Colonic mucosa (tissue), 4 donors: ENCODE measurements at regions not wholly inside any gene's neighbourhood (a gene's known extent, or its start where the extent isn't known, plus 50 kb on each side); places are given as distances from the start of the nearest gene placed in this dataset.

Experiments
- DNase-seq: peaks from one replicate; pipeline ENCODE4 v3.0.0-alpha.2; 2020
- H3K27ac ChIP-seq: fragments of 200-600 bp; one replicate; pipeline ENCODE4 v1.8.0; 2021
- H3K27me3 ChIP-seq: fragments of 200-600 bp; one replicate; pipeline ENCODE4 v1.8.0; 2021
- H3K36me3 ChIP-seq: fragments of 200-600 bp; one replicate; pipeline ENCODE4 v1.8.0; 2021
- H3K4me1 ChIP-seq: fragments of 200-600 bp; one replicate; pipeline ENCODE4 v1.8.0; 2021; ENCODE audit warnings: mild to moderate bottlenecking
- H3K4me3 ChIP-seq: fragments of 200-600 bp; one replicate; pipeline ENCODE4 v1.8.0; 2021
- H3K9ac ChIP-seq, 2 donors: one replicate each; pipeline ENCODE4 v1.7.0; 2013; ENCODE audit warnings: control low read depth in 2 of 2, low read depth in 2 of 2, low read length in 2 of 2
- H3K9me3 ChIP-seq: fragments of 200-600 bp; one replicate; pipeline ENCODE4 v1.8.0; 2021
- CTCF ChIP-seq: fragments of 200-600 bp; IDR thresholded peaks from one replicate; pipeline ENCODE4 v1.8.0; 2022; ENCODE audit warnings: antibody characterized with exemption, mild to moderate bottlenecking
- intact Hi-C: fragments of 100-400 bp; cut with DNase I; formaldehyde crosslinking; loops from one replicate; pipeline ENCODE4 v1.14.1; 2022
- donor health status: healthy.
- donor health status: DM: no; HTN: no; CAD: no.
- donor health status: DM: no; HTN: no; CAD: no.

- no peak for TF ChIP-seq CTCF
- H3K27me3 ChIP-seq = no peaks in the 10 kb centered on the region
- H3K4me1 ChIP-seq = no peaks in the 10 kb centered on the region
- no peak overlapping the region for H3K9ac ChIP-seq
- H3K36me3 ChIP-seq = no peaks in the 10 kb centered on the region
- intact Hi-C loops = no loop called here
- H3K4me3 ChIP-seq = no peak overlapping the region
- no peak overlapping the region for H3K27ac ChIP-seq
- H3K9me3 ChIP-seq = no peaks in the 10 kb centered on the region
- no peak for DNase-seq
Measured at GRCh38 chr5:8349855-8350254, 480.9 kb downstream of the MTRR start.

- no peaks in the 10 kb centered on the region for H3K4me1 ChIP-seq
- no peaks in the 10 kb centered on the region for H3K9me3 ChIP-seq
- H3K36me3 ChIP-seq = no peaks in the 10 kb centered on the region
- no peak overlapping the region for H3K4me3 ChIP-seq
- intact Hi-C loops = no loop called here
- no peaks in the 10 kb centered on the region for H3K27me3 ChIP-seq
- DNase-seq = no peak
- TF ChIP-seq CTCF = no peak
- H3K27ac ChIP-seq = no peak overlapping the region
- no peak overlapping the region for H3K9ac ChIP-seq
Measured at GRCh38 chr5:8350644-8351339, 481.8 kb downstream of the MTRR start.

DNA sequence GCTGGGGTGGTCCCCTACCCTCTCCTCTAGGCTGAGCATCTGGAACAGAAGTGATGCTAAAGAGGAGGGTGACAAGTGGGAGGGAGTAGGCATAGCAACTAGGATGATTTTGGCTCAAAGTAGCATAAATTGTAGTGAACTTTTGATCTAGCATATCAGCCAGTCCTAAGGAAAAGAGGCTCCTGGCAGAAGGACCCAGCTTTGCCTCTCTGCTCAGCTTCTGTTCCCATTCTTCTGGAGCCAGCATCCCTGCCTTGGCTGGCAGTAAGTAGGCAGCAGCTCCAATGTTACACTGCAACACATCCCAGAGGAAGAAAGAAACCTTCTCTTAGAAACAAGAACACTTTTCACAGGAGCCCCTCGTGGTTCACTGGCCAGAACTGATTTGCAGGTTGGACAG, 487.0 kb downstream of the MTRR start:
- Histone ChIP-seq H3K4me3 (no peak overlapping the region), H3K27me3 (no peaks in the 10 kb centered on the region), H3K27ac (no peak overlapping the region), H3K9me3 (no peaks in the 10 kb centered on the region), H3K4me1 (no peaks in the 10 kb centered on the region), H3K9ac (no peak overlapping the region), H3K36me3 (no peaks in the 10 kb centered on the region)
- no peak for TF ChIP-seq CTCF
- no peak for DNase-seq
- intact Hi-C loops = no loop called here

DNA sequence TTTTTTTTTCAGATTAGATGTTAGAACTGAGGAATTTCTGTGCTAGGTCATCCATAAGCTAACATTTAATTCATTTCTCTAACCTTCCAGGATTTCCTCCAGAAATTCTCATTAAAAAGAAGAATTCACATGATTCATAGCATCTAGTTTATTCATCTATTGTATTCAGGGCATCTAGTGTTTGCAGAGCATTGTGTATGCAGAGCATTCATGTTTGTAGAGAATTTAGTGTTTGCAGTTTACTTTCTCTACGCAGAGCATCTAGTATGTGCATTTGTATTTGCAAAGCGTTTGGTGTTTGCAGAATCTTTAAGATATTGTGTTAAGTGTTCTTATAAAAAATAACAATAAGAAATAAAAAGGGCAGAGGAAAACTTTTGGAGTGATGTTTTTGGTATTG, 491.1 kb downstream of the MTRR start:
- no peak for TF ChIP-seq CTCF
- H3K4me1 ChIP-seq = no peaks in the 10 kb centered on the region
- no peak overlapping the region for H3K4me3 ChIP-seq
- no peaks in the 10 kb centered on the region for H3K27me3 ChIP-seq
- H3K9me3 ChIP-seq = no peaks in the 10 kb centered on the region
- H3K36me3 ChIP-seq = no peaks in the 10 kb centered on the region
- H3K27ac ChIP-seq = no peak overlapping the region
- intact Hi-C loops = no loop called here
- no peak for DNase-seq
- no peak overlapping the region for H3K9ac ChIP-seq

DNA sequence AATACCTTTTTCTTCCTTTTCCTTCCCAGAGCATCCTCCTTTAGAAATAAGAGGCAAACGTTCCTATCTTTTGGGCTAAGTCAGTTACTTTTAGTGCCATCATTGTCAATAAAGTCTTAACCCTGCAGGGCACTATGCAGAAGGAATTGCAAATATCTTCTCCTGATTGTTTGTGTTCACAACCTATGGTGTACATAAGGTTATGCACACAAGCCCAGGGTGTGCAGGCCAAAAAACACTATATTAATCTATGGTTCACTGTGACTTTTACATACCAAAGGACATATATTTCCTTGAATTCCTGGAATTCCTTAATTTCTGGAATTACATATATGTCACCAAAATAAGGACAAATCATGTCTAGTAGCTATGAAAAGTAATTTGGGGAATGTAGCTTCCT, 493.5 kb downstream of the MTRR start:
- no peaks in the 10 kb centered on the region for H3K36me3 ChIP-seq
- H3K4me3 ChIP-seq = no peak overlapping the region
- H3K4me1 ChIP-seq = no peaks in the 10 kb centered on the region
- no peaks in the 10 kb centered on the region for H3K9me3 ChIP-seq
- no peak for TF ChIP-seq CTCF
- H3K27ac ChIP-seq = no peak overlapping the region
- H3K9ac ChIP-seq = no peak overlapping the region
- DNase-seq = no peak
- intact Hi-C loops = no loop called here
- no peaks in the 10 kb centered on the region for H3K27me3 ChIP-seq
